ENCODE measurements at regions not wholly inside any gene's neighbourhood (a gene's known extent, or its start where the extent isn't known, plus 50 kb on each side); places are given as distances from the start of the nearest gene placed in this dataset.
A peak's percentile ranks its signal among the peaks of the same experiment; 100 is the strongest.
"Not testable (repeated sequence)": the region's sequence is repeated elsewhere in the genome, so short reads cannot be mapped to it uniquely, and the experiment has no call there.

DNA sequence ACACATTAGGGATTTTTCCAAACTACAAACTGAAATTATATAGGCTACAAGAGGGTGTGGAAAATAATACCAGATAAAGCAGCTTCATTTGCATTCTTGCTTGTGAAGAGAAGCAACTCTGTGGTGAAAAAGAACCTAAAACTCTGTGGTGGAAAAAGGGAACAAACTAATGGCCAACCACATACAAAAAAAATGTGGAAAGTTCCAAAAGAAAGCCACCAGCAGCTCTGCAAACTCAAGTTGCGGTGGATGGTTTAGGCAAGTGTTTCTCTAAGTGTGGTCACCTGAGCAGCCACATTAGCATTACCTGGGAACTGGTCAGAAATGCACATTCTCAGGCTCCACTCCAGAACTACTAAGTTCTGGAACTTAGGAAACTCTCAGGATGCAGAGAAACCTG, 586.4 kb downstream of the ACTL7B start:
- no peak for DNase-seq

DNA sequence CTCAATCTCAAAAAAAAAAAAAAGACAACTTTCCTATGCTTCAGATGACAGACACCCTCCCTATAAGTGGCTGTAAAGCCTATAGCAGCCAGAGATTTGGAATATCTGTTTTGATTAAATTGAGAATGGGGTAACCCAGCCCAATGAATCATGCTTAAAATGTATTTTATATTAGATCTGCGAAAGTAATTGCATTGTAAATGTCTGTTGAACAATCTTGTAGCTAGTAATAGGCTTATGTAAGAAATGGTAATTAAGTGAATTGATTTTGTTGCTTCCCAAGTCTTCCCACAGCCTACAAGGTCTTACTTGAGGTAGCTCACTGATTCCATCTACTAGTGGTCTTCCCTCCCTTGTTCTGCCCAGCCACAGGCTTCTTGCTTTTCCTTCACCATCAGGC, 590.7 kb downstream of the ACTL7B start:
- no peak for DNase-seq

DNA sequence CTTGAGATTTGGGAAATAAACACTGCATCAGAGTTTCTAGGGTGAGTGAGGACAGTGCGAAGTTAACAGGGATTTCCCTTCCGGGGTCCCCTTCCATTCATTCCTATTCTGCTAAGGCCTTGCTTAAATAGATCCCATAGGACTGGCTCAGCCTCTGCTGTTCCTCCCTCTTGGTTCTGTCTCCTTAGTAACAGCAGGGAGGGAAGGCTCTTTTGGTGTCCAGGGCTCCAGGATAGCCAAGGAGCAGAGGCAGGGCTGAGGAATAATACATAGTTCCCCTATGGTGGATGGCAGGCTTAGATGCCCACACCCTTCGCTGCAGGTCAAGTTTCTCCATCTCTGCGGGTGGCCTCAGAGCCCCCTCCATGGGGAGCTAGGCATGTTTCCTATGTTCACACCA, 591.7 kb downstream of the ACTL7B start:
- no peak for DNase-seq

DNA sequence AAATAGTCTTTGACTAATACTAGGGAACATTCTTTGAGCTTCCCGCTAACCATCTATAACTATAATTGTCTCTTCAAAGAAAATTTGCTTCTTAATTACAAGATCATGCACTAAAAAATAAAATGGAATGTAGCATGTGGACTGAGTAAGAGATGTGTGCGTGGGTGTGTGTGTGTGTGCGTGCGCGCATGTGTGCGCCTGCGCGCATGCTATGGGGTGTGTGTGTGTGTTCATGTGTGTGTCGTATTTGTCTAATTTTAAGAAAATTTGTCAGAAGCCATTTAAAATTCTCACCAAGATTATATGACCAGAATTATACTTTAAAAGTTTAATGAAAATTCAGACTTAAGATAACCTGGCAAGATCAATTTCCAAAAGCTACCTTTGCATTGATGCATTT, 593.0 kb downstream of the ACTL7B start:
- no peak for DNase-seq

DNA sequence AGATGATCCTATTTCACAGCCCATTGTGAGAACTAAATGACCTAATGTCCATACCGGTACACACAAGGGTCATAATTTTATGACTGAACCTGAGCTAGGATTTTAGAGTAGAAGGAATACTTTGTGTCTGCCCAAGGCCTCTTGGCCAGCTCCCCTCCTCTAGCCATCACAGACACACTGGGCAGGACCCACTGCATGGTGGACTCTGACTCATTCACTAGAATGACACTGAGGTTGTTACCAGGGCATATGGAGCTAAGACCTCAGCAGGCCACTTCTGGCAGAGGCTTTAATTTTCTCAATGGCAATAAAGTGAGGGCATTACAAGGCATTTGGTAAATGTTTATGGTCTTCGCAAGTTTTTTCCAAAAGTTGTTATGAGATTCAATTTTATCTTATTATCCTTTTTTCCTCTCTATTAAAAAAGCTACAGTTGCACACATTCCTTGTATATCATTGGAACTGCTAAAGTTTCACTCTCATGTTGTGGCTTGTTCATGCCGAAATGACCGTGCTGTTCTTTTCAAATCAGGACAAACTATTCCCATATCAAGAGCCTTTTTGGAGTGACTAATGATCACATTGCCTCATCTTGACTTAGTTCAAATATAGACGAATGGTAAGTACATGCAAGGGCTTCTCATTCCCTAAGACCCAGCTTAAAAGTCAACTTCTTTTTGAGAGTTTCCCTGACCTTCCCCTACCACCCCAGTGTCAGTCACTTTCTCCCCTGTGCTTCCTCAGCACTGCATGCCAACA, 595.7 kb downstream of the ACTL7B start:
- DNase-seq: no peak

DNA sequence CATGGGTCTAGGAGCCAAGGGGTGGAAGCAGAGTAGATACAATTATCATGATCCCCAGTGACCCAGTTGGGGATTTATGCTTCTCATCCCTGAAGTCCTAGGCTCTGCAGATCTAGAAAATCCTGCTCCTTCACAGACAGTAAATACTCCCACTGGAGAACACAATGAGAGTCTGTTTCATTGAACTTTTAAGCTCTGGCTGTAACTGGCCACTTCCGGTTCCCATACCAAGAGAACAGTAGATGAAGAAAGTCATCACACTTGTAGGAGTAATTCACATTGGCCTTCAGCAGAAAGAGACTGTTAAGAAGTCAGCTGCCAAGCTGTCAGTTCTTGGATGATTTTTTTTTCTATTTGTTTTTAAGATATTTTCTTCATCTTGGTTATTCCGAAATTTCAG, 597.1 kb downstream of the ACTL7B start:
- DNase-seq: no peak

DNA sequence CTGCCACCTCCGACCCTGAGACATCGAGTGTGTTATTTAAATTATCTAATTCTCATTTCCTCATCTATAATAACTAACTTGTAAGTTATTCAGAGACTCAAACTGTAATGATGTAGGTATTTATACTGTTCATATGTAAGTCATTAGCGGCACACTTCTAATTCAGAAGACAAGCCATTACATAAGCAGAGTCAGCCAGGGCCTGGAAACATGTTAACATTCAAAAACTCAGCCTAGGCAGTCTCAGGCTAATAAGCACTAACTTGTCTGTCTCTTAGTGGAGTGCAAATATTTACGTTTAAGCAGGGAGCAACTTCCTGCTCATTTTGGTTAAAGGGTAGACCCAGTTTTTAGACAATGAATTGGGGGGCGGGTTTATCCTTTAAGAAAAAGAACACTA, 598.4 kb downstream of the ACTL7B start:
- no peak for DNase-seq

DNA sequence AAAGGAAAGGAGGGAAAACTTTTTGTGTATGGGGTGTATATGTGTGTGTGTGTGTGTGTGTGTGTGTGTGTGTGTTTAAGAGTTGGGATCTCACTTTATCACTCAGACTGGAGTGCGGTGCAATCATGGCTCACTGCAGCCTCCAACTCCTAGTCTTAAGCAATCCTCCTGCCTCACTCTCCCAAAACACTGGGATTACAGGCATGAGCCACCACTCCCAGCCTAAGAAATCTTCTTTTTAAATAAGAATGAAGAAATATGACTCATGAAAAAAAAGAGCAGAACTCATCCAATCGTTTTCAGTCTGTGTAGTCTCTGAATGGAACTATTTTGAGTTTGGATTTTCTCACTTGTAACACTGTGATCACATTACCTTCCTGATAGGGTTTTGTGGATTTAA, 601.5 kb downstream of the ACTL7B start:
- no peak for DNase-seq

DNA sequence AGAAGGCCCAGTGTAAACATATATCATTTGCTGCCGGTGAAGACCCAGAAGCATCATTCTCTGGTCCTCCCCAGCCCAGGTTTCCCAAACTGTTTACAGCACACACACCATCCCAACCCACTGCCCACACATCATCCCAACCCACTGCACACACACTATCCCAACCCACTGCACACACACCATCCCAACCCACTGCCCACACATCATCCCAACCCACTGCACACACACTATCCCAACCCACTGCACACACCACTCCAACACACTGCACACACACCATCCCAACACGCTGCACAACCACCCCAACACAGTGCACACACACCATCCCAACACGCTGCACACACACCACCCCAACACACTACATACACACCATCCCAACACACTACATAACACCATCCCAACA, 608.4 kb downstream of the ACTL7B start:
- DNase-seq: not testable (repeated sequence)

DNA sequence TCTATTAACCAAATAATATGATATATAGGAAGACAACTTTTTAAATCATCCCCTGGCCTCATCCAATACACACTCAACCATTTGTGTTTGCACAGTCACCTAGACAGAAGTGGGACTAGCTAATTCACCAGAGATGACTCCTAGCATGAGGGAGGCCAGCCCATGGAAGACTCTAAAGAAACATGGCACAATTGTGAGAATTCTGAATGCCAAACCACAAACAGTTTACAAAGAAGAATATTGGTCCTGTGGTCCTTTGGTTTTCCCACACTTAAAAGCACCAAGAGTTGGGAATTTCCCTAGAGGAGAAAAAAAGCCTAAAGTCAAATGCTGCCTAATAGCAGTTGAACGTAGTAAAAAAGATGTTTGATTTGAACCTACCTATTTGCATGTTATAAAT, 609.9 kb downstream of the ACTL7B start:
- no peak for DNase-seq

DNA sequence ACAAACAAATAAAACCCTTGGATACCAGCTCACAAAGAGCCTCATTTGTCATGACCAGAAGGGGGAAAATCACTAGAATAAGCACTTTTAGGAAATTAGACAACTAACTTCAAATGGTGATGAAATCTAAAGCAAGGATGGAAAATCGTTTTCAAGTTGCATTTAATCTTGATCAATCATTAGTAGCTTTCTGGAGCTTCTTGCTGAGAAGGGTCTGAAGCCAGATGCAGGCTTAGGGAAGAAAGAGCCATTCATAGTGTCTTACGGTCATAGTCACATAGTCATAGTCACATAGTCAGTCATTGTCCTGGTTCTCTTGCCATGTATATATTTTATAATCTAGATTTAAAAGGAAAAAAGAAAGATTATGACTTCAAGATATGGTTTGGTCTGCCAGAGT, 610.5 kb downstream of the ACTL7B start:
- DNase-seq: no peak

DNA sequence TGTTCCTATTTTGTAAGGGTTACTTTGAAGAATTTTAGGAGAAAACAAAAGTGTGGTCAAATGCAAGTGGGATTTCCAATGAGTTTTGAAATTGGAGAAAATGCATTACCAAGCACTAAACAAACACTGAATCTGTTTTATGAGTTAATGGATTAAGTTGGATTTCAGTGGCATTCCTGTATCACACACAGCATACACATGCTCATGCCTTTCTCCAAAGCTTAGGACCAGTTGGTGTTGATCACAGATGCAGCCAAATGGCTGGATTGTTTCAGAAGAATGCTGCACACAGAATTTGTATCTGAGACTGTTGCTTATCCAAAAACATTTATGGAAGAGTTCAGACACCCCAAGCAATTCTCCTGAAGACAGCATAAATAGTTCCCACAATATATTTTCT, 611.1 kb downstream of the ACTL7B start:
- DNase-seq: no peak

DNA sequence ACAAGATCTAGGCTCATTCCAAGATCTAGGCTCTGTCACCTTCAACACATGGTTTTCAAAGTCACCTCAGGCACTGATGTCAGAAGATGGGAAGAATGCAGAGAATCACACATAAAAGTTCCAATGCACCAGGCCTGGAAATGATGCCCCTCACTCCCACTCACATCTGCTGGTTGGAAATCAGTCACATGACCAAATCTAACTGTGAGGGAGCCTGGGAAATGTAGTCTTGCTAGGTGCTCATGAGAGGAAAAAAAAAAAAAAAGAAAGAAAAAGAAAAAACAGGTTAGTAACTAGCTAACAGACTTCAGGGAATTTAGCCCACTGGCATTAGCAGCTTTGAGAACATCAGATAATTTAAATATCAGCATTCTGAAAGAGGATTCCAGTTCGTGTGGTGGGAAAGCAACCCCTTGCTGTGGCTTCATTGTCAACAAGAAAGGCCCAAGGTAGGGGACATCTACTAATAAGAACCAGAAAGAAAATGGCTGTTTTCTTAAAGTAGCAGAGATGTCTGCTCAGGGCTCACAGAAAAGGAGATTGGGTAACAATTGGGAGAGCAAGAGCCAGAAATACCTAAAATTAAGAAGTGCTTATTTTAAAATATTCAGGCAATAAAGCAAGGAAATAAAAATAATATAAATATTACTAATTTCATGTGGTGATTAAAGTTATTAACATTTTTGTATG, 614.3 kb downstream of the ACTL7B start:
- DNase-seq: no peak

DNA sequence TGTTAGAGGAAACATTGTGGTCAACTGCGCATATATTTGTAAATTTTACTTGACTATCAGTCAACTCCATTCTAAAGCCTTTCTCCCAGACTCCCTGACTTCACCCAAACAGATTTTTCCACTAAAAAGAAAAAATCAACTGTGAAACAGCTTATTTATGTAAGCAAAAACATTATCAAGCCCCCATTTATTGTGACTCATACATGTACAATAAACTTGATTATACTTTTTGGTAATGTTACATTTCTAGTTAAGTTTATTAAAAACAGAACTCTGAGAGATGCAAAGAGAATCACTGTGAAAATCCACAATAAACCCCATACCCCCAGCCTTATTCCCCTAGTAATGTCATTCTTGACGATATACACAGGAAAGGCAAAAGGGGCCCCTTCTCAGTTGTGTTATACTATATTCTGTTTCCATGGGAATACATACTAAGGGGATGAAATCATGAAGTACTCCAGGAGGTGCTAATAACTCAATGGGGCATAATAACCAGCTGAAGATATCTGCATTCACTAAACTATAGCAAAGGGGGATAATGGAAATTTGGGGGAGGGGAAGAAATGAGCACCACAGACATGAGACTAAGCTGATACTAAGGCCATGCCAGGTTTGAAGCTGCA, 616.0 kb downstream of the ACTL7B start:
- DNase-seq: no peak

DNA sequence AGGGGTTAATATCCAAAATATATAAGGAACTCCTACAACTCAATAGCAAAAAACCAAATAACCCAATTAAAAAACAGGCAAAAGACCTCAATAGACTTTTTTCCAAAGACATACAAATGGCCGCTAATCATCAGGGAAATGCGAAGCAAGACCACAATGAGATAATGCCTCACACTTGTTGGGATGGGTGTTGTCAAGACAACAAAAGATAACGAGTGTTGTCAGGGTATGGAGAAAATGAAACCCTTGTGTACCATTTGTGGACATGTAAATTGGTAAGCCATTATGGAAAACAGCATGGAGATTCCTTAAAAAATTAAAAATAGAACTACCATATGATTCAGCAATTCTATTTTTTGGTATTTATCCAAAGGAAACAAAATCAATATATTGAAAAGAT, 620.2 kb downstream of the ACTL7B start:
- no peak for DNase-seq

DNA sequence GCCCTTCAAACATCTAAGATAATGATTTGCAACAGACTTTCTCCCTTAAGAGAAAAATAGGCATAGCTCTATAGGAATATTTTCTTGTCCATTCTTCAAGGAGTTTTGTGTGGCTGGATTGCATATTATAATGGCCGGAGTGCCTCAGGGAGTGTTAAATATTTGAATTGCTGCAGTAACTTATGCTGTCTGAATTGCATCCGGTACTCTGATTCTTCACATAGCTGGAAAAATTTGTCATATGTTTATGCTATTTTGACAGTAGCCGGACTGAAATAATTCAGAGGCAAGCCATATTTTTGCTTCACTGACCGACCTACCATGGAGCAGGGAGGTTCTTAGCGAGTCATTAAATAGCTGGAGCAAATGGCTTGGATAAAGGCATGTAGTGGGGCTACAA, 621.0 kb downstream of the ACTL7B start:
- DNase-seq: no peak

DNA sequence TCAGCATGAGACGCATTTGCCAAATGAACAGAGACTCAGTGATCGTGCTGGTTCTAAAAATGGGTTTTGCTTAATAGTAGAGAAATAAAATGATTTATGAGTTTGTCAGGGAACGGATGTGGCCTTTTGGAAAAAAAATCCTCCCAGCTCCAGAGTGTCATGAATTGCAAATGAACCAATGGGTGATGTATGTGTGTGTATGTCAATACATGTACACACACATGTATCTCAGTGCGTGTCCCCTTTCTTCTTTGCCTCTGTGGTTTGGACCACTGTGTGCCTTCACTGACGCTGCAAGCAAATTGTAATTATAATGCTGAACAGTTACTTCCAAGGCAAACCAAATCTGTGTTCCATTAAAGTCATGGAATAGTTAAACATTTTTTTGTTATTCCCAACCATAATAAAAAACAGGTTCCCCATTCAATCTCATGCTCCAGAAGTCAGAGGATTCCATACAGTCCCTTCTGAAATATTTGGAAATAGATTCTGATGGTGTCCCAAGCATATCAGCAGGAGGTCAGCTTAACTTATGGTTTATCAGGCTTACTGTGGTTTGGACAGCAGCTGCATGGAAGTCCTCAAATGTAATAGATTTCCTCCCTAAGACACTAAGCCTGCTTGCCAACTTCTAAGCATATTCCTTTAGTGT, 630.5 kb downstream of the ACTL7B start:
- no peak for DNase-seq

DNA sequence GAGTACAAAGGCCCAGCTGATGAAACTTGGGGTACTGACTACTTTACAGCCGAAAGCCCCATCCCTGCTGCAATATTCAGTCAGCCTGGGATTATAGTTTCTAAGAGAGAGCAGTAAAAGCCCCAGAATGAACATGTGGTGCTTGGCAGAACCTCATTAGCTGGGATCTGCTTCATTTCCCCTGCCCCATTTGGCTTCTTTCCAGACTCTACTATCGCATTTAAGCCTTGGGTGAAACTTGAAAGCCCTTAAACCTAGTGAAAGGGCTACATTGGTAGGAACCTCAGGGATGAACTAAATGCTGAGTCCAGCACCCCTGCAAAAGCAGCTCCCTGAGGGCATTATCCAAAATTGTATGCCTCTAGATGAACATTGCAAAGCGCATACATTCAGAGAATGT, 631.1 kb downstream of the ACTL7B start:
- DNase-seq: no peak

DNA sequence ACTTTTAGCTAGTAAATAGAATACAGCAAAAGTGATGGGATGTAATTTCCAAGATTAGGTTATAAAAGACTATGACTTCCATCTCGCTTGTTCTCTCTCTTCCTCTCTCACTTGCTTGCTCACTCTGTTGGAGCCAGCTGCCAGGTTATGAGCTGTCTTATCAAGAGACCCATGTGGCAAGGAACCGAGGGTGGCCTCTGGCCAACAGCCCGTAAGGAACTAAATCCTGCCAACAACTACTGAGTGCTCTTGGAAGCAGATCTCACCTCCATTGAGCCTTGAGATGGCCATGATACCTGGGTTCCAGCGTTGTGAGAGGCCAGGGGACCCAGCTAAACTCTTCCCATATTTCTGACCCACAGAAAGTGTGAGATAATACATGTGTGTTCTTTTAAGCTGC, 636.1 kb downstream of the ACTL7B start:
- DNase-seq: no peak

DNA sequence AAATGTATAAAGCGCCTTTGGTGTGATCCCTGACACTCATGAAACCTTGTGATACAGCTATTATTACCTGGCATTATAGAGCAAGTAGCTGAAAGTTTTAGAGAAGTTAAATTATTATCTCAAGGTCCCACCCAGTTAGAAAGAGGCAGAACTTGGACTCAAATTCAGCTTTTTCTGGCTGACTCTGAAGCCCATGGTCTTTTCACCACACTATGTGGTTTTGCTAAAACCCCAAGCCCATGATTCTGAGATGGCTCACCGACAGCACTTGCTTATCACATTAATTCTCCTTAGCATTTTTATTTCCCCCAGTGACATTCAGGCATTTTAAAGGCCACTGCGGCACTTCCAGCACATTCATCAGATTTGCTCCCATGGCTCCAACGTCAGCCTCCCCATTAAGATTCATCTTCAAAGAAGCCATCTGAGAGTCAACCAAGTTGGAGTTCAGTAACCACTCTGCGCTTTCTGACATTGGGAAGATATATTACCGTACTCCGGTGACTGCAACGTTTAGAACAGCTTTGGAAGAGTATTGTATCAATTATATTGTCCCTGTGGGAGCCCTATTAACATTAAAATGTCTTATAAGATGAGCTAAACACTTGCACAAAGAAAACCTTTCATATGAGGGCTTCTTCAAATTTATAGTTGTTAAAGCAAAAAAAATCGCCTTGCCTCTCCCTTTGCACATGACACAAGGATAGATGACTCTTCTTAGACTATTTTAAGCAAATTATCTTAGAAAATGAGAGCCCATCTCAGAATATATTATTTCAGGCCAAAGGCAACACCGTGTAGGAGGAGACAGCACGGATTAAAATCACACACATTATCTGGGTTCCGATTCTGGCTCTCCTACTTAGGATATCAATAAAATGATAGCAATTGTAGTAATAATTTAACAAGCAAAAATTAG, 638.1 kb downstream of the ACTL7B start:
- peak; percentile 28 for DNase-seq

DNA sequence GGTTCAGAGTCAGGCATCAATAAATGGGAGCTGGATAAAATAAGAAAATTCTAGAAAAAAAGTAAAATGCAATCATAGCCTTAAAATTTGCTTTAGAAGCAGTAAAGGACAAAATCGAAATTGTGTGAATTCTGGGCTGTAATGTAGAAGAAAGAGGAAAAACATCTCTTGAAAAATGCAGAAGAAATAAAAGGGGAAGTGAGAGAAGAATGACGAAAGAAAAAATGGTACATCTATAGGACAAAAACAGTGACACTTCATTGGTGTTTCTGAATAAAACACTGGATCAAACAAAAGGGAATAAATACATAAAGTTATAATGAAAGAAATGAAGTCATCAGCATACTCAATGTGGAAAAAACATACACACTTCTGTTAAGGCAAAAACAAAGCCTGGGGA, 642.3 kb downstream of the ACTL7B start:
- DNase-seq: no peak

DNA sequence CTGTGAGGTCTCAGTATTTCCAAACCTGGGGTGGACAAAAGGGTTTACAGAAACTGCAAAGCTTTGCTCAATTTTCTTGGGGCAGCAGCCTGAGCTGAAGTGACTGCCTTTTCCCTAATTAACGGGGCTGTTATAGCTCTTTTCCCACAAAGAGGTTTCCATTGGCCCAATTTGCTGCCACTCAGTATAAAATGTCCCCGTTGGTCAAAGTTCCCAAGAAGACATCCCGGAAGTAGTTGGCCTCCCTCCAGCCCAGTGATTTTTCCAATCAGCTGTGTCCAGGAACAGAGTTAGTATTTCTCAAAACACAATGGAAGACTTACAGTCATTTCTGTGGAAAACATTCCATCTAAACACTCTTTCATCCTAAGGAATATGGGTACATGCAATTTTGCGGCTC, 643.6 kb downstream of the ACTL7B start:
- DNase-seq: peak; percentile 40

Measured in femur (tissue), 1 donor.